ENCODE measurements at regions not wholly inside any gene's neighbourhood (a gene's known extent, or its start where the extent isn't known, plus 50 kb on each side); places are given as distances from the start of the nearest gene placed in this dataset.

DNA sequence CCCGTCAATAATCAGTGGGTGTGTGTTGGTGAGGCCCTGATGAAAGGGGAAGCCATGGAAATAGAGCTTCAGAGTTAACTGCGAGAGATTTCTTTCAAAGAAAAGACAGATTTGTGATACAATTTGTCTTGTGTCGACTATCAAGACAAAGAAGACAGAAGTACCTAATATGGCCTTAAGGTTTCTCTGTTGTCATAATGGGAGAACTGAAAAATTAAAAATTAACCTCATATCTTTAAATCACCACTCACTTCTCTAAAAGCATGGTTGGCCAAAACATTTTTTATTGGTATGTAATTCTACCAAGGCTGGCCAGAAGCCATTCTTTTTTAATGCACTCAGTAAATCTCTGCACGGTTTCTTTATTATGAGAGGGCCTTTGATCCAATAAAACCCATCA lies 282.9 kb upstream of the WWC1 start:
- TF ChIP-seq, protein P1, sequence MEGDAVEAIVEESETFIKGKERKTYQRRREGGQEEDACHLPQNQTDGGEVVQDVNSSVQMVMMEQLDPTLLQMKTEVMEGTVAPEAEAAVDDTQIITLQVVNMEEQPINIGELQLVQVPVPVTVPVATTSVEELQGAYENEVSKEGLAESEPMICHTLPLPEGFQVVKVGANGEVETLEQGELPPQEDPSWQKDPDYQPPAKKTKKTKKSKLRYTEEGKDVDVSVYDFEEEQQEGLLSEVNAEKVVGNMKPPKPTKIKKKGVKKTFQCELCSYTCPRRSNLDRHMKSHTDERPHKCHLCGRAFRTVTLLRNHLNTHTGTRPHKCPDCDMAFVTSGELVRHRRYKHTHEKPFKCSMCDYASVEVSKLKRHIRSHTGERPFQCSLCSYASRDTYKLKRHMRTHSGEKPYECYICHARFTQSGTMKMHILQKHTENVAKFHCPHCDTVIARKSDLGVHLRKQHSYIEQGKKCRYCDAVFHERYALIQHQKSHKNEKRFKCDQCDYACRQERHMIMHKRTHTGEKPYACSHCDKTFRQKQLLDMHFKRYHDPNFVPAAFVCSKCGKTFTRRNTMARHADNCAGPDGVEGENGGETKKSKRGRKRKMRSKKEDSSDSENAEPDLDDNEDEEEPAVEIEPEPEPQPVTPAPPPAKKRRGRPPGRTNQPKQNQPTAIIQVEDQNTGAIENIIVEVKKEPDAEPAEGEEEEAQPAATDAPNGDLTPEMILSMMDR (IDR thresholded peaks at IDR 0.05; ENCODE audit: control insufficient read depth, extremely low read depth, insufficient read depth) = no peak
- no peak overlapping the region for H3K4me3 ChIP-seq (ENCODE audit: low read depth, low read length)
- no peak for DNase-seq (ENCODE audit: low read depth)

DNA sequence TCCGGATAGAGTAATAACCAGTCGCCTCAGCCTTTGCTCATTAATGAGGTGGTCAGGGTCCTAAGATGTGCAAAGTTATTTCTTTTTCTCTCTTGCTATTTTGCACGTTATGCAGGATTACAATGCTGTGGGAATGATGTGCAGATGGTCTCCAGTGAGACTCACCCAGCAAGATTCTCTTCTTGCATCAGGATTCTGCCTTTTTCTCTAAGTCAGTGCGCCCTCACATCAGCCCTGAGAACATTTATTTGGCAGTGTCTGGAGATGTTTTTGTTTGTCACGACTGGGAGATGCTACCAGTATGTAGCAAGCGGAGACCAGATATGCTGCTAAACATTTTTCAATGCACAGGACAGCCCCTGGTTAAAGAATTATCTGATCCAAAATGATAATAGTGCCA lies 280.3 kb upstream of the WWC1 start:
- TF ChIP-seq, protein P1 (IDR thresholded peaks at IDR 0.05; ENCODE audit: control insufficient read depth, extremely low read depth, insufficient read depth) = no peak
- H3K4me3 ChIP-seq (ENCODE audit: low read depth, low read length) = no peak overlapping the region
- DNase-seq (ENCODE audit: low read depth) = no peak

DNA sequence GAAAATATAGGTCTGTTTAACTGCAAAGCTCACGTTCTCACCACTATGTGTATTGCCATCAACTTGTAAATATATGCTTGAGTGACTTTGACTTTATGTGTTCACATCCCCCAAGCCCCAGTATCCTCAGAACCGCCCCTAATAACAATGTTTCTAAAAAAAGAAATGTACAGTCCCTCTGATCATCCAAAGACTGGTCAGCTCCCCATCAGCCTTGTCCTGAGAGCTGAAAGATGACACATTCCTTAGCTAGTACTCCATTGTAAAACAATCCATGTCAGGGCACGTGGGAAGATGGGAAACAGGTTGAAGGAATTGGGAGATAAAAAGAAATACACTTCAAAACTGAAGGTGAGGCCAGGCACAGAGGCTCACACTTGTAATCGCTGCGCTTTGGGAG lies 279.4 kb upstream of the WWC1 start:
- TF ChIP-seq, protein P1 (IDR thresholded peaks at IDR 0.05; ENCODE audit: control insufficient read depth, extremely low read depth, insufficient read depth) = no peak
- H3K4me3 ChIP-seq (ENCODE audit: low read depth, low read length) = no peak overlapping the region
- no peak for DNase-seq (ENCODE audit: low read depth)

DNA sequence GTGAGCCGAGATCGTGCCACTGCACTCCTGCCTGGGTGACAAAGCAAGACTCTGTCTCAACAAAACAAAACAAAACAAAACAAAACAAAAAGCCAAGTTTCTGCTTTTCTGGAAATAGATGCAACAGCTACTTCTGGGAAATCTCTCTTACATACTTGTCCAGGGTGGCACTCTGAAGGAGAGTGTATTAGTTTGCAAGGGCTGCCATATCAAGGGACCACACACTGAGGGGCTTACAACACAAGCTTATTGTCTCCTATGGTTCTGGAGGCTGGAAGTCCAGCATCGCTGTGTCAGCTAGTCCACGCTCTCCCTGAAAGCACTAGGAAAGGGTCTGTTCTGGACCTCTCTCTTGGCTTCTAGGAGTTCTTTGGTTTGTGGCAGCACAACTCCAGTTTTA lies 277.9 kb upstream of the WWC1 start:
- no peak overlapping the region for H3K4me3 ChIP-seq (ENCODE audit: low read depth, low read length)
- DNase-seq (ENCODE audit: low read depth) = no peak
- TF ChIP-seq, protein P1 (IDR thresholded peaks at IDR 0.05; ENCODE audit: control insufficient read depth, extremely low read depth, insufficient read depth) = no peak

DNA sequence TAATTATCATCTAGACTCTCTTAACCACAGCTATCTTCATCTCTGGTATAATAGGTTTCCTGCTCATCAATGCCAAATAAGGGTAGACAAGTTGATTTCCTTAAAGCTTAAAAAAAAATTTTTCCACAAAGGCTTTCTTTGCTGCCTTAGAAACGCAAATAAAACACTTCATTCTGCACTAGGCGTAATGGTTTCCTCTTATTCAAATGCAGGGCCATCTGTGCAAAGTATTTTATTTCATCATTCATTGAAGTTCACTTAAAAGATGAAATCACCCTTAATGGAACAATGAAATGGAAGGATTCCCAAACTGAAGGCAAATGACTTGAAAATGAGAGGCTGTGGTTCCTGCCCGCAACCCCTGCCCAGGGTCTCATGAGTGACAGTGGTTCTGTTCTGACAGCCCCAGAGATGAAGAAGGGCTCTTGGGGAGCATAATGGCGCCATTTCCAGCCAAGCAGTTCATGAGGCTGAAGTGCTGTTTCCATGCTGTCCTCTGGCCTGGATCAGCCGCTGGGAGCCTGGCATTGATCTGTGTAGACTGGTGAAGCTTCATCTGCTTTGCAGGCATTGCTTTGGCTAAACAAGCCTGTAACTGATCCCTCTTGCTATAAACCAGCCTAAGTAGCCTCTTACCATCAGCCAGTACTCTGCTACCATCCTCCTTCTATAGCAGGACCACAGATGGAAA lies 276.9 kb upstream of the WWC1 start:
- no peak overlapping the region for H3K4me3 ChIP-seq (ENCODE audit: low read depth, low read length)
- no peak for DNase-seq (ENCODE audit: low read depth)
- TF ChIP-seq, protein P1 (IDR thresholded peaks at IDR 0.05; ENCODE audit: control insufficient read depth, extremely low read depth, insufficient read depth) = no peak

DNA sequence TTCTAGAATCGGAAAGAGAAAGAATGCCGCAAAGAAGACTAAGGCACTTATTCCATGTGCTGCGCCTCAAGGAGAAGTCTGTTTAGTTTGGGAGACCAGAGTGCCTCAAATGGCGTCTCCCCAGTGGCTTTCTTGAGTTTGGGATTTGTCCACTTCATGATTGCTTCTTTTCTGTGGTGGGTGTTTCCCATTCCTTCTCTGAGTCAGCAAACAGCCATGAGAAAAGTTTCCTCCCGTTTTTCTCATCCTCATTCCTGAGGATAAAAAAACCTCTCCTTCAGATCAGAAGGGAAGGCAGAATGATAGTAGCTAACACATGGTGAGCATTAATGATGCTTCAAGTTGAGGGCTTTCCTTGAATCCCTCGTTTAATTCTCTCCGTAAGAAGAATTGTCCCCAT lies 275.9 kb upstream of the WWC1 start:
- no peak for DNase-seq (ENCODE audit: low read depth)
- TF ChIP-seq, protein P1 (IDR thresholded peaks at IDR 0.05; ENCODE audit: control insufficient read depth, extremely low read depth, insufficient read depth) = no peak
- H3K4me3 ChIP-seq (ENCODE audit: low read depth, low read length) = no peak overlapping the region

DNA sequence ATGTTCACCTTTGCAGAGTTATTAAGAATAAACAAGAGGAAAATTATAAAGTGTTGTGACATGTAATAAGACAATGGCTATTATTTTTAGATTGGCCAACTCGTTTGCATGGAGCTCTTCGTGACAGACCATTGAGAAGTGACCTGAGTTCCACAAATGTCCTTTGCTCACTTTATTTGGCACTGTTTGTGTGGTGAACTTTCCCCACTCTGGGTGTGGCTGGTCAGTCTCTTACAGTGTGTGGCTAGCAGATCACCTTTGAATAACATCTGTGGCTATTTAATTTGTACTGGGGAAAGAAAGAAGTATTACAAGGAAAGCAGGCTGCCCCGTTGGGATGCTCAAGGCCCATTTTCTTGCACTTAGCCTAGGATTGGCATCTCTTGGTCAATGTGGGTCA lies 274.1 kb upstream of the WWC1 start:
- no peak for DNase-seq (ENCODE audit: low read depth)
- TF ChIP-seq, protein P1 (IDR thresholded peaks at IDR 0.05; ENCODE audit: control insufficient read depth, extremely low read depth, insufficient read depth) = no peak

More for the DNA sequence above, 274.1 kb upstream of the WWC1 start:
- no peak overlapping the region for H3K4me3 ChIP-seq (ENCODE audit: low read depth, low read length)

Data from LNCaP clone FGC (cell line).